GM21717 (cell line): ENCODE measurements at regions not wholly inside any gene's neighbourhood (a gene's known extent, or its start where the extent isn't known, plus 50 kb on each side); places are given as distances from the start of the nearest gene placed in this dataset.
"Not testable (repeated sequence)": the region's sequence is repeated elsewhere in the genome, so short reads cannot be mapped to it uniquely, and the experiment has no call there.

Experiments used
- ATAC-seq: cut with Tn5 transposase; IDR thresholded peaks from one replicate; pipeline ENCODE4 v1.9.1; 2021; ENCODE audit warnings: mild to moderate bottlenecking, moderate library complexity; ENCODE audit not compliant: unreplicated experiment

DNA sequence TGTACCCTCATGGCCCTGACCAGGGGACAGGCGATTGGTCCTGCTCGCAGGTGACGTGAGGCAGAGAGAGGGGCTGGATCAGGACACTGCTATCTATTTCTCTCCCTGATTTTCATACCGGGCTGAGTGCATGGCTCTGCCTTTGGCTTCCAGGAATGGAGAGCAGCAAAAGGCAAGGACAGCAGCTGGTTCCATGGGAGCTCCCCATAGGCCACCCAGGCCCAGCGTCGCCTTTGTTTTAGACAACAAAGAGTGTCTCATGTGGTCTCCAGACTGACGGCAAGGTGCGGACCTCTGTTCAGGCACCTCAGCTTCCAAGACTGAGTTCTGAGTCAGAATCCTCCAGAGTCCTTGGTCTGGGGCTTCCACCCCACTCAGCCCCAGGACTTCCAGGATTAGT, 123.1 kb downstream of the VEGFA start:
- ATAC-seq: no peak

GRCh38 chr6:43891072-43891870, 121.3 kb downstream of the VEGFA start:
- ATAC-seq: no peak

DNA sequence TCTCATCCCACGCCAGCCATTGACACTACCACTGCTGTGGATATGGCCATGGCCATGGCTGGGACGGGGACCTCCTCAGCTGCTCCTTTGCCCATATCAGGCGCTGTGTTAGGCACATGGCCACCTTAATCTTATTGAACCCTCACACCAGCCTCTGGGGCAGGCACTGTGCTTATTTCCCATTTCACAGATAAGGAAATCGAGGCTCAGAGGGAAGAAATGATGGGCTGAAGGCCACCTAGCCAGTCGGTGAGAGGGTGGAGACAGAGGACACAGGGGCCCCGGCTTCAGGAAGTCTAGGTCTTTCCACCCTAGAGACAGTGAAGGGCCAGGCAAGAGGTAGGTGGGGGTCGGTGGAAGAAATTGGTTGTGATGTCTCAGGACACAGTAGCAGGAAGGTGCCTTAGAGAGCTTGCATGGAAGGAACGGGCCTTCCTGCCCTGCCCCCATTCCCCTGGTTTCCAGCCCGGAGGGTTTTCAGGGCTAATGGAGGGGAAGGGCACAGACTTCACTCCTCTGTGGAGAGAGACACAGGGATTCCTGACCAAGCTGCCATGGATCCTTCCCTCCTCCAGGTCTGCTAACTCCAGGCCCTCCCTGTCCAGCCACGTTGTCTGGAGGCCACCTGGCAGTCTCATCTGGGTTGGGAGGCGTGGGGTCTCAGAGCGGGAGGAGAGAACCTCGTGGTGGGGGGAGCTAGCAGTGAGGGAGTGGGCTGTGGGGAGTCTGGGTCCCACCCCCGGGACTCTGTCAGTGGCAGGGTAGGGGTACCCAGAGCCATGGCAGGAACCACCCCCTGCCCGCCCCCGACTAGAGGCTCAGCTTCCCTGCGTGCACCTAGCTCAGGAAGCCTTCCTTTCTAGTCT, 120.4 kb downstream of the VEGFA start:
- ATAC-seq: no peak

DNA sequence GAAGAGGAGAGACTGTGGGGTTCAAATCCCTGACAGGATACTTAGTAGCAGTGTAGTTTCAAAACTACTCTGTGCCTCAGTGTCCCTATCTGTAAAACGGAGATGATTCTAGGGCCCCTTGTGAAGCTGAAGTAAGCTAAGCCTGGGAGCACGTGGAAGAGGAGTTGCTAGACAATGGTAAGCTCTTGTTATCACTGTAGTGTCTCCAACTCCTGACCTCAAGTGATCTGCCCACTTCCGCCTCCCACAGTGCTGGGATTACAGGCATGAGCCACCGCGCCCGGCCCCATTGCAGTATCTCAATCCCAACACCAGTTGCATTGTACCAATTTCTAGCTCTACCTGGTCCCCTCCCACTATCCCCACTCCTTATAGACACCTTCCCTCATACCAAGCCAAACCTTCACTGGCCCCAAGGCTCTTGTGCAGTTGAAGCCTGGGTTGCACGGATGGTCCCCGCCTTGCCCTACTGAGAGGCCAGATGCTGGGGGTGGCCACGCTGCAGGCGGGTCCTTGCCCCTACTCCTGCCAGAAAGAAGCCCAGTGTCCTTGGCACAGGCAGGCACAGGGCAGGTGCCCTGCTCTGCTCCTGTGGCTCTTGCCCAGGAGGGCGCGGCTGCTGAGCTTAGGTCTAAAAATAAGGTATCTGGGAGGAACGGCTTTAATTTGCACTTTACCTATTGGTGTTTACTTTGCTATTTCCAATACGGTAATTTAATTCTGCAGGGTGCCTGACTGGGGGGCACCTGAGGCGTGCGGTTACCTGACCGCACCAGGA, 118.1 kb downstream of the VEGFA start:
- no peak for ATAC-seq

DNA sequence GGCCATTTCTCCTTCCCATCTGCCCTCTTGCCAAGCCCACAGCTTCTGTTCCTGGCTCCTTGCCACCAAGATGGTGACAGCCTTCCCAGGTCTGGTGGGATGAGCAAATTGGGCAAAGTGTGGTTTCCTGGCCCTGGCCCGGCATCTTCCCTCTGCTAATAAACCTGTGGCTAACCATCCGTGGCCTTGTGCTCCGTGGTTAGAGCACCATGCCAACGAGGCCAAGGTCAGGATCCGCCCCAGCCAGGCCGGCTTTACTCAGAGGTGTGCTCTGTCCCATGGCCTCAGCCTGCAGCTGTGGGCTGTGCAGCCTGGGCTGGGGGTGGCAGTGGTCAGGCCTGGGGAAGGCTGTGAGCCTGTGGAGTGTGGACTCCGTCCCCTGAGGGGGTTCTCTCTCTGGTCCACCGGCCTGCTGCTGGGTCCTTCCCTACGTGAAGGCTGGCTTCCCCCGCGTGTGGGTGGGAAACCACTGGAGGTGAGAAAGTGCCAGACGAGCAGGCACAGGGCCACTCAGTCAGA, 117.4 kb downstream of the VEGFA start:
- no peak for ATAC-seq

DNA sequence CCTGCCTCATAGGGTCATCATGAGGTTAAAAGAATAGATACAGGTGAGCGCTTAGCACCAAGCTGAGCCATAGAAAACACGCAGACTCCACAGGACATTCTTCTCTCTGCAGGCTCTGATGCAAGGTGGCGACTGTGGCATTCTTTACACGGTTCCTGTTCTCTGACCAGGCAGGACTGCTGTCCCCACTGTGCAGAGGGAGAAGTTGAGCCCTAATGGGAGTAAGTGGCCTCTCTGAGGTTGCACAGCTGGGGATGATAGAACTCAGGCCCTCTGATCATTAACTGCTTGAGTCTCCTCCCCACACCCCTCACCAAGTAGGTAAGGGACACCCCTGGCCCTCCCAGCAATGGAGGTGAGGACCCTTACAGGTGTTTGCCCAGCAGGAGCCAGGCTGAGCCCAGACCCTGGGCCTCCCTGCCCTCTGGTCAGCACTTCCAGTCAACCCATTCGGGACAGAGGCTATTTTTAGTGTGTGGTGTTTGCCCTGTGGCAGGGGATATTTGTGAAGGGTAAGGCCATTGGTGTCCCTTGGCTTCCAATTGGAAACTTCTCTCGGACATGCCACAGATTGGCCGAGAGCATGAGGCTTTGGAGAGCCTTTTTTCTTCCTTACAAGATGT, 116.8 kb downstream of the VEGFA start:
- no peak for ATAC-seq

DNA sequence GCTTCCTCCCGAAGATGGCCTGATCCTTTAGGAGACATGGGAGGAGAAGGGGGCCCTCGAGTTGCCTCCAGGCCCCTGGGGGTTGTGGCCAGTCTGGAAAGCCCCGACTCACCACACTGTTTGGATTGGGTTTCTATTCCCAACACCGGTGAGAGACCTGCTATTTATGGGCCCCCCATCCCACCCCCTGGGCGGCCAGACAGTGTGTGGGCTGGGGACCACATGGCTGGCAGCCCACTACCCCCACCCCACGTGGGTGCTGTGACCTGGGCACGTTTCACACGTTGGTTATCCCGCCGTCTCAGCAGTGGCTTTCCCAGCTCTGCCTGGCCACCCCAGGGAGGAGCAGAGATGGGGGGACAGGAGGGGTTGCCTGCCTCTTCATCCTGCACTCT, 116.1 kb downstream of the VEGFA start:
- no peak for ATAC-seq

- ATAC-seq: no peak
These were observed 115.5 kb downstream of the VEGFA start for GRCh38 chr6:43885399-43886066.

DNA sequence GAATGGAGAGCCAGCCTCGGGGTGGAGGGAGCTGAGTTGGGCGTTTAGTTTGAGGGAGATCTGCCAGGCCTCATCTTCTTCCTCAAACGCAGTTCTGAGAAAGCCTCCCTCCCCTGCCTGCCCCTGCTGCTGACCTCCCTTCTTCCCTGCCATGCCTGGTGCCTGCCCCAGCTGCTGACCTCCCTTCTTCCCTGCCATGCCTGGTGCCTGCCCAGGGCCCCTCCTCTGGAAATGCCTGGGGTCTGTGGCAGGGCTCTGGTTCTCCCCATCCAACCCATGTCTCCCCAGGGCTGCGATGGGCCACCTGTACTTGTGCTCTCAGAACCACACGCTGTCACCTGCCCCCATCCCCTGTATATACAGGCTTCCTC, 114.6 kb downstream of the VEGFA start:
- no peak for ATAC-seq

- ATAC-seq: no peak
These were observed 114.0 kb downstream of the VEGFA start for GRCh38 chr6:43883847-43884651.

DNA sequence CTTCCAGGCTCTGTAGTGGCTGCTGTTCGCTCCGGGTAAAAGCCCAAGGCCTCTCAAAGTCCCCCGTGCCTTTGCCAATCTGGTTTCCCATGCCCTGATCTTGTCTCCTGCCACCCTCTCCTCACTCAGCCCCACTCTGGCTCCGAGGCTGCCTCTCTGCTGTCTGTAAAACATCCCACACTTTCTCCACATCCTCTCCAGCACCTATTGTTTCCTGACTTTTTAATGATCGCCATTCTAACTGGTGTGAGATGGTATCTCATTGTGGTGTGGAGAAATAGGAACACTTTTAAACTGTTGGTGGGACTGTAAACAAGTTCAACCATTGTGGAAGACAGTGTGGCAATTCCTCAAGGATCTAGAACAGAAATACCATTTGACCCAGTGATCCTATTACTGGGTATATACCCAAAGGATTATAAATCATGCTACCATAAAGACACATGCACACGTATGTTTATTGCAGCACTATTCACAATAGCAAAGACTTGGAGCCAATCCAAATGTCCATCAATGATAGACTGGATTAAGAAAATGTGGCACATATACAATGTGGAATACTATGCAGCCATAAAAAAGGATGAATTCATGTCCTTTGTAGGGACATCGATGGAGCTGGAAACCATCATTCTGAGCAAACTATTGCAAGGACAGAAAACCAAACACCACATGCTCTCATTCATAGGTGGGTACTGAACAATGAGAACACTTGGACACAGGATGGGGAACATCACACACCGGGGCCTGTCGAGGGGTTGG, 112.9 kb downstream of the VEGFA start:
- ATAC-seq: not testable (repeated sequence)

DNA sequence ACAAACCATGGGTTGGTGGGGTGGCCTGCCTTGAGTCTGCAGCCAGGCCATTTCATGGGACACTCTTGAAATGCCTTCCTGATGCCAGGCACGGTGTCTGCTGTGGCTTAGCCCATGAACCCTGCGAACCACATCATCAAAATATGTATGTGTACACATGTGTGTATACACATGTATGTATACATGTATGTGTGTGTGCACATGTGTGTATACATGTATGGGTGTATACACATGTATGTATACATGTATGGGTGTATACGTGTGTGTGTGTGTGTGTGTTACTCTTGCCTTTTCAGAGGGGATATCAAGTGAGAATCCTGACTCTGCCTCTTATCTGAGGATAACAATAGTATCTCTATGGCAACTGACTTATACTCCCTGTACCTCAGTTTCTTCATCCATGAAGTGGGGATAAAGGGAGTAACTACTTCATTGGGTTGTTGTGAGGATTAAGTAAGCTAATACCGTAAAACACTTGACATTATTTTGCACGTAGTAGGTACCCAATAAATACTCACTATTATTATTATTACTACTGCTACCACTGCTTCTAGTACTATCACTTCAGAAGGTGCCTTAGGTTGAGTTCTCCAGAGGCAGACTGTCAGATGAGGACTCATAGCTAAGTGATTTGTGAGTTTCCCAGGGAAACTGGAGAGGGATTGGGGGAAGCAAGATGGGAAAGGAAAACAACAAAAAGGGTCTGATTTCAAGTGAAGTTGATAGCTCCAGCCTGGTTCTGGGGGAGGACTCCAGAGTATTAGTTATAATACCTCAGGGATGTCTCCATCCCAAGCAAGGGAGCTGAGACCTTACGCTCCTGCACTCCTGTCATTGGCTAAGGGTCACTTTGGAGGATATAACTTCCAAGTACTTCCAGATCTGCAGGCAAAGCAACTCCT, 110.5 kb downstream of the VEGFA start:
- ATAC-seq: no peak

GRCh38 chr6:43879722-43880121, 109.7 kb downstream of the VEGFA start:
- ATAC-seq: no peak

GRCh38 chr6:43878823-43879495, 108.9 kb downstream of the VEGFA start:
- no peak for ATAC-seq

GRCh38 chr6:43878127-43878634, 108.2 kb downstream of the VEGFA start:
- no peak for ATAC-seq

- ATAC-seq: no peak
These were observed 107.6 kb downstream of the VEGFA start for GRCh38 chr6:43877463-43878126.
